NB4 (cell line): ENCODE measurements at regions not wholly inside any gene's neighbourhood (a gene's known extent, or its start where the extent isn't known, plus 50 kb on each side); places are given as distances from the start of the nearest gene placed in this dataset.

Source experiments
- MYC ChIP-seq: IDR thresholded peaks from 2 replicates; pipeline ENCODE4 v1.6.1; 2011; ENCODE audit warnings: low read depth, low read length
- POLR2A ChIP-seq: IDR thresholded peaks from 2 replicates; pipeline ENCODE4 v1.6.1; 2011; ENCODE audit warnings: mild to moderate bottlenecking; ENCODE audit not compliant: insufficient read length; ENCODE audit errors: extremely low read depth
- TF ChIP-seq, protein P1 (sequence below): IDR thresholded peaks from one replicate; pipeline ENCODE4 v1.5.1; 2012; ENCODE audit warnings: low read depth, low read length
- TF ChIP-seq, protein P2 (sequence below): IDR thresholded peaks from 2 replicates; pipeline ENCODE4 v1.6.1; 2011; ENCODE audit warnings: low read depth, low read length

DNA sequence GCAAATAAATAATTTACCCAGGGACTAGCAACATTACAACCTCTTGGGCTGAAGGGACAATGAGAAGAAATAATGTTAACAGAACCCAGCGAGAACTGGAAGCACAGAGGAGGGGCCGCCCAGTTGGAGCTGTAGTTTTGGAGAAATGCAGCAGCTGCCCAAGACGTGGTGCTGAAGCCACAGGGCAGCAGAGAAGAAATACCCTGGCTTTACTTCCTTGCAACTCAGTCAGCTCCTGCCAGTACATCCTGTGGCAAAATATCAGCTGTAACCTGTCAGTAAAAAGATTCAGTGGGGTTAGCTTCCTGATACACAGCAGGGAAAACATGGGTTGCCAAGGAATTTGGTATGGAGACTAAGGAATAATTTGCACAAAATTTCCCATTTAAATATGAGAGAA, 283.6 kb upstream of the USP25 start:
- TF ChIP-seq POLR2A, result no peak
- TF ChIP-seq, protein P1, sequence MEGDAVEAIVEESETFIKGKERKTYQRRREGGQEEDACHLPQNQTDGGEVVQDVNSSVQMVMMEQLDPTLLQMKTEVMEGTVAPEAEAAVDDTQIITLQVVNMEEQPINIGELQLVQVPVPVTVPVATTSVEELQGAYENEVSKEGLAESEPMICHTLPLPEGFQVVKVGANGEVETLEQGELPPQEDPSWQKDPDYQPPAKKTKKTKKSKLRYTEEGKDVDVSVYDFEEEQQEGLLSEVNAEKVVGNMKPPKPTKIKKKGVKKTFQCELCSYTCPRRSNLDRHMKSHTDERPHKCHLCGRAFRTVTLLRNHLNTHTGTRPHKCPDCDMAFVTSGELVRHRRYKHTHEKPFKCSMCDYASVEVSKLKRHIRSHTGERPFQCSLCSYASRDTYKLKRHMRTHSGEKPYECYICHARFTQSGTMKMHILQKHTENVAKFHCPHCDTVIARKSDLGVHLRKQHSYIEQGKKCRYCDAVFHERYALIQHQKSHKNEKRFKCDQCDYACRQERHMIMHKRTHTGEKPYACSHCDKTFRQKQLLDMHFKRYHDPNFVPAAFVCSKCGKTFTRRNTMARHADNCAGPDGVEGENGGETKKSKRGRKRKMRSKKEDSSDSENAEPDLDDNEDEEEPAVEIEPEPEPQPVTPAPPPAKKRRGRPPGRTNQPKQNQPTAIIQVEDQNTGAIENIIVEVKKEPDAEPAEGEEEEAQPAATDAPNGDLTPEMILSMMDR, result no peak
- TF ChIP-seq, protein P2, sequence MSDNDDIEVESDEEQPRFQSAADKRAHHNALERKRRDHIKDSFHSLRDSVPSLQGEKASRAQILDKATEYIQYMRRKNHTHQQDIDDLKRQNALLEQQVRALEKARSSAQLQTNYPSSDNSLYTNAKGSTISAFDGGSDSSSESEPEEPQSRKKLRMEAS, result no peak
- no peak for TF ChIP-seq MYC
